MM.1S (cell line): ENCODE measurements at regions not wholly inside any gene's neighbourhood (a gene's known extent, or its start where the extent isn't known, plus 50 kb on each side); places are given as distances from the start of the nearest gene placed in this dataset.
A peak's percentile ranks its signal among the peaks of the same experiment; 100 is the strongest.

Source experiments
- DNase-seq: peaks from one replicate; pipeline ENCODE4 v3.0.0-alpha.2; 2015
- H2AFZ ChIP-seq: fragments of 300-600 bp; sonication (generic); 2 replicates; pipeline ENCODE4 v1.6.0; 2016; ENCODE audit warnings: antibody characterized with exemption, low read length
- H3F3A ChIP-seq: fragments of 300-600 bp; sonication (generic); 2 replicates; pipeline ENCODE4 v1.6.1; 2016; ENCODE audit warnings: mild to moderate bottlenecking, antibody characterized with exemption, low read length, moderate library complexity, mixed read lengths; ENCODE audit not compliant: insufficient read depth
- H3K27ac ChIP-seq: fragments of 300-600 bp; sonication (generic); 2 replicates; pipeline ENCODE4 v1.5.1; 2016; ENCODE audit warnings: mild to moderate bottlenecking, low read length
- H3K27me3 ChIP-seq: fragments of 300-600 bp; sonication (generic); replicated peaks from 2 replicates; pipeline ENCODE4 v1.6.0; 2016; ENCODE audit warnings: low read length; ENCODE audit not compliant: insufficient read depth
- H3K36me3 ChIP-seq: fragments of 300-600 bp; sonication (generic); replicated peaks from 2 replicates; pipeline ENCODE4 v1.6.1; 2016; ENCODE audit warnings: mild to moderate bottlenecking, low read length, mixed read lengths; ENCODE audit not compliant: insufficient read depth
- H3K4me1 ChIP-seq: fragments of 300-600 bp; sonication (generic); 2 replicates; pipeline ENCODE4 v1.6.1; 2016; ENCODE audit warnings: low read length, mixed read lengths
- H3K4me2 ChIP-seq: fragments of 300-600 bp; sonication (generic); 2 replicates; pipeline ENCODE4 v1.6.0; 2016; ENCODE audit warnings: low read depth, low read length
- H3K4me3 ChIP-seq: fragments of 300-600 bp; sonication (generic); 2 replicates; pipeline ENCODE4 v1.5.1; 2016; ENCODE audit warnings: low read length, mixed read lengths
- H3K79me2 ChIP-seq: fragments of 300-600 bp; sonication (generic); 2 replicates; pipeline ENCODE4 v1.6.1; 2016; ENCODE audit warnings: mixed run types, low read length, mixed read lengths
- H3K9ac ChIP-seq: fragments of 300-600 bp; sonication (generic); 2 replicates; pipeline ENCODE4 v1.6.1; 2016; ENCODE audit warnings: low read length, mixed read lengths
- H3K9me2 ChIP-seq: fragments of 300-600 bp; sonication (generic); replicated peaks from 2 replicates; pipeline ENCODE4 v1.6.1; 2016; ENCODE audit warnings: mild to moderate bottlenecking, low read length, mixed read lengths; ENCODE audit not compliant: insufficient read depth
- H3K9me3 ChIP-seq: fragments of 300-600 bp; sonication (generic); replicated peaks from 2 replicates; pipeline ENCODE4 v1.6.1; 2016; ENCODE audit warnings: mild to moderate bottlenecking, low read length, mixed read lengths; ENCODE audit not compliant: insufficient read depth
- H4K20me1 ChIP-seq: fragments of 300-600 bp; sonication (generic); 2 replicates; pipeline ENCODE4 v1.6.1; 2016; ENCODE audit warnings: mild to moderate bottlenecking, low read length, moderate library complexity, mixed read lengths; ENCODE audit not compliant: insufficient read depth
- CTCF ChIP-seq: fragments of 300-600 bp; sonication (generic); IDR thresholded peaks from 2 replicates; pipeline ENCODE4 v1.5.1; 2016; ENCODE audit warnings: antibody characterized with exemption, low read length, mixed read lengths
- EZH2 ChIP-seq: fragments of 300-600 bp; sonication (generic); optimal IDR thresholded peaks from 2 replicates; pipeline ENCODE3; 2017; ENCODE audit warnings: low read depth, mild to moderate bottlenecking, antibody characterized with exemption, low read length, mixed read lengths
- EZH2phosphoT487 ChIP-seq: fragments of 300-600 bp; sonication (generic); IDR thresholded peaks from 2 replicates; pipeline ENCODE4 v1.6.1; 2018; ENCODE audit warnings: antibody characterized with exemption, low read length

- no peak overlapping the region for H3K27ac ChIP-seq
- peaks cover 46% of the 10 kb centered on the region for H3K27me3 ChIP-seq
- no peaks in the 10 kb centered on the region for H3K79me2 ChIP-seq
- no peaks in the 10 kb centered on the region for H3K36me3 ChIP-seq
- H3K4me1 ChIP-seq, result 0 out of 2 replicates have a peak, but pooled peaks cover 3% of the 10 kb centered on the region
- no peaks in the 10 kb centered on the region for H3K9me3 ChIP-seq
- no peaks in the 10 kb centered on the region for H4K20me1 ChIP-seq
- no peak for DNase-seq
- no peaks in the 10 kb centered on the region for H3F3A ChIP-seq
- no peak overlapping the region for H3K9ac ChIP-seq
- no peak overlapping the region for H3K4me3 ChIP-seq
- H3K9me2 ChIP-seq, result no peaks in the 10 kb centered on the region
- TF ChIP-seq CTCF (no peak), EZH2 (no peak), EZH2phosphoT487 (no peak)
- no peak overlapping the region for H3K4me2 ChIP-seq
- H2AFZ ChIP-seq, result no peak overlapping the region
Measured at GRCh38 chr5:153357493-153358112, 132.9 kb upstream of the GRIA1 start.

GRCh38 chr5:153358315-153358976, 132.0 kb upstream of the GRIA1 start:
- H4K20me1 ChIP-seq, result no peaks in the 10 kb centered on the region
- peaks cover 46% of the 10 kb centered on the region for H3K27me3 ChIP-seq
- TF ChIP-seq EZH2 (no peak), CTCF (no peak), EZH2phosphoT487 (peak; percentile 99)
- H3K9me3 ChIP-seq, result no peaks in the 10 kb centered on the region
- H3K27ac ChIP-seq, result no peak overlapping the region
- H3K4me2 ChIP-seq, result no peak overlapping the region
- H3K4me3 ChIP-seq, result no peak overlapping the region
- H2AFZ ChIP-seq, result no peak overlapping the region
- H3K36me3 ChIP-seq, result no peaks in the 10 kb centered on the region
- no peaks in the 10 kb centered on the region for H3K9me2 ChIP-seq
- H3K9ac ChIP-seq, result no peak overlapping the region
- H3K4me1 ChIP-seq, result no peaks in the 10 kb centered on the region
- H3K79me2 ChIP-seq, result no peaks in the 10 kb centered on the region
- DNase-seq, result peak; percentile 19
- H3F3A ChIP-seq, result no peaks in the 10 kb centered on the region

- Histone ChIP-seq H3K4me1 (no peaks in the 10 kb centered on the region), H4K20me1 (no peaks in the 10 kb centered on the region), H3K4me2 (no peak overlapping the region), H3K36me3 (no peaks in the 10 kb centered on the region), H3K9me2 (no peaks in the 10 kb centered on the region), H3F3A (no peaks in the 10 kb centered on the region), H3K9ac (no peak overlapping the region), H3K79me2 (no peaks in the 10 kb centered on the region), H3K9me3 (no peaks in the 10 kb centered on the region), H2AFZ (no peak overlapping the region), H3K4me3 (no peak overlapping the region), H3K27ac (no peak overlapping the region), H3K27me3 (peaks cover 46% of the 10 kb centered on the region)
- DNase-seq, result no peak
- TF ChIP-seq CTCF, result no peak
Measured at GRCh38 chr5:153360860-153361259, 129.6 kb upstream of the GRIA1 start.
